ENCODE measurements at regions not wholly inside any gene's neighbourhood (a gene's known extent, or its start where the extent isn't known, plus 50 kb on each side); places are given as distances from the start of the nearest gene placed in this dataset.

DNA sequence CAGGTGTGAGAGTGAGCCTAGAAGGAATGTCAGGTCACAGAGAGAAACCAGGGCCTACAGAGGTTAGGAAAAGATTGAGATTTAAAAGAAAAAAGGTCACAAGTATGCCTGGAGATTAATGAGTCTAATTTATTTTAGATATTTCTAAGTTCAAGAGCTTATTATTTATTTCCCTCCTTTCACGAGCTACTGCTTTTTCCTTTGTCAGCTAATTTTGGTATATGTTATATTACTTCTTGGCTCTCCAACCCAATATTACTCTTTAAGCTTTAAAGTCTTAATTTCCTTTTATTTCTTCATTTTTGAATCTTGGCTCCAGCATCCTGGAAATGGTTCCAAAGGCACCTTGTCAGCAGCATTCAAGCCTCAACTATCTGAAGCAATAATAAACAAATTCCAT is 109.5 kb upstream of the MIS18BP1 start:
- DNase-seq (ENCODE audit: low spot score), result no peak

DNA sequence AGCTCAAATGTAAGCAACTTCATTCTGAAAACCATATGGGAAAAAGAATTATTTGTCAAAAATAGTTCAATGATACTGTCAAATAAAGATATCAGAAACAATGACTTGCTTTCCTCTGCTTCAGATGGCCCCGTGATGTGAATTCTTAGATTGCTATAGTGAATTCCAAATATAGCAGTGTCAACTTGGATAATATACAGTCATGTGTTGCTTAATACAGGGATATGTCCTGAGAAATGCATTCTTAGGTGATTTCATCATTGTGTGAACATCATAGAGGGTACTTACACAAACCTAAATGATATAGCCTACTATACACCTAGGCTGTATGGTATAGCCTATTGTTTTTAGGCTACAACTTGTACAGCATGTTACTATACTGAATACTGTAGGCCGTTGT is 108.7 kb upstream of the MIS18BP1 start:
- no peak for DNase-seq (ENCODE audit: low spot score)

DNA sequence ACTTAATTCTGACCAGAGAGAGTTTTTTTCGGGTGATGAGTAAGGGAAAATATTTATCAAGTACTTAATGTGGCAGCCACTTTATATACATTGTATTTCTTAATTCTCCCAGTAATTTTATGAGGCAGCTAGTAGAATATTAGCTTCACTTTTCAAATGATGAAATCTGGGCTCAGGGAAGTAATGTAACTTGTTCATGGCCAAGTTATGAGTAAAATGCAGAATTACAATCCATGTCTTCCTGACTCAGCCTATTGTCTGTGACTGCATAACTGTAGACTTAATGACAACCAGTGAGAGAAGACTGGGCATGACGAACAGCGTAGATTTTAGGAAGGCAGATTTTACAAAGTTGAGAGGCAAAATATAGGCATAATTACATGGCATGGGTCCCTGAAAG is 106.7 kb upstream of the MIS18BP1 start:
- no peak for DNase-seq (ENCODE audit: low spot score)

DNA sequence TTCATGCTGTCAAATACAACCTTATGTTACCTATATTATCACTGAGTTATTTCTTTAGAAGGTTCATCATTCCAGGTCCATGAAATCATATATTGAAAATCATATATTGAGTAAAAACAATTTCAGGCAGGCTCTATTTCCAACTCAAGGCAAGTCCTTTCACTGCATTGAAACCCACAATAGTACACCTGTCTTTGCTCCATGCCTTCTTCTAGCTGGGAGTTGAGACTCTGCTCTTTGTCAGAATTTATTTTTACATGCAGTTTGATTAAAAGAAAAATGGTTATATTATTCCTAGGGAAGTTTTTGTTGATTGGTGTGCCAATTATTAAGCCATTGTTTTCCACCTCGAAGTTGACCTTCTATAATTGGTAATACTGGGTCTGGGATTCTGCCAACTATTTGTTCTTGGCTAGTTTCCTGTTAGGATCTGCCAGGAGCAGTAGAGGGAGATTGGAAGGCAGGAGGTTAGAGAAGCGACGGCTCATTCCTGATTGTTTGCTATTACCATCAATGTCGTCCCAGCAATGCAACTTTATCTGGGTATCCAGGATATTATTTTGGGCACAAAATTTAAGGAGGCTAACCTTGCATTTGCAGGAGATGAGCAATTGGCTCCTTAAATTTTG is 79.5 kb upstream of the MIS18BP1 start:
- no peak for DNase-seq (ENCODE audit: low spot score)

DNA sequence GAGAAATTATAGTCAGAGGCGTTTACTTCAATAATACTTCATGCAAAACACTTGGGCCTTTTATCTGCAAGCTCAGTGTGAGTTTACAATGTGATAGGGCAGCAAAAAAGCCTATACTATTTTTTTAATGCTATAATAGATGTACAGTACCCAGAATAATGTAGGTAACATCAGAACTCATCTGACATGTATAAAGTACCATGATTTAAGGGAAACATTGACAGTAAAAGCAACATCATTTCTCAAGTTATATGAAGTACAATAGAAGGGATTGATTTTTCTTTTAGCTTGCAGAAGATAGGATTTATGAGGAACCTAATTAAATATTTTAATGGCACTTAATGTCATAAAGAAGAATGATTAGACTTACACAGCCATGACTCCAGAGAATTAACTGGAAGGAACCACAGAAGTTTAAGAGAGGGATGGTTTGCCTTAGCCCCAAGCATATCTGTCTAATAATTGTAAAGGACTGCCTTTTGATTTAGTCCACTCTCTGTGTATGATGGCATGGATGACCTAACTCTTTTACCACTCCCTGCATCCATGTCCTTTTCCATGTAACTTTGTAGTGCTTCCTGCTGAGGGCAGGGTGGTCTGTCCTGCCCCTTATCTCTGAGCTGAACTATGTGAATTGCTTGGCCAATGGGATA is 55.9 kb upstream of the MIS18BP1 start:
- no peak for DNase-seq (ENCODE audit: low spot score)

Data from D341Med (cell line).